ENCODE measurements at regions not wholly inside any gene's neighbourhood (a gene's known extent, or its start where the extent isn't known, plus 50 kb on each side); places are given as distances from the start of the nearest gene placed in this dataset.

GRCh38 chr6:168737014-168737413 lies 296.0 kb downstream of the SMOC2 start:
- 84 to 89% methylated on average over 3 of the region's 3 CpGs for WGBS, 2 donors
- intact Hi-C loops (cut with DNase I; ENCODE audit: low total_unique reads), result no loop called here
- TF ChIP-seq CTCF (IDR thresholded peaks at IDR 0.05) (no peak), POLR2A (IDR thresholded peaks at IDR 0.05) (no peak)
- H3K4me3 ChIP-seq (ENCODE audit: low read depth, poor library complexity, severe bottlenecking), result no peak overlapping the region
- no peak for DNase-seq (ENCODE audit: low spot score in 2 of 2)

- no peak for DNase-seq (ENCODE audit: low spot score in 2 of 2)
- intact Hi-C loops (cut with DNase I; ENCODE audit: low total_unique reads), result no loop called here
- H3K4me3 ChIP-seq (ENCODE audit: low read depth, poor library complexity, severe bottlenecking), result no peak overlapping the region
- TF ChIP-seq CTCF (IDR thresholded peaks at IDR 0.05) (no peak), POLR2A (IDR thresholded peaks at IDR 0.05) (no peak)
Observed at GRCh38 chr6:168736039-168736438, 295.1 kb downstream of the SMOC2 start.

- intact Hi-C loops (cut with DNase I; ENCODE audit: low total_unique reads), result no loop called here
- WGBS, 2 donors, result 80 to 85% methylated on average over 6 of the region's 6 CpGs
- TF ChIP-seq POLR2A (IDR thresholded peaks at IDR 0.05) (no peak), CTCF (IDR thresholded peaks at IDR 0.05) (no peak)
- no peak overlapping the region for H3K4me3 ChIP-seq (ENCODE audit: low read depth, poor library complexity, severe bottlenecking)
- DNase-seq (ENCODE audit: low spot score in 2 of 2), result no peak
Observed at GRCh38 chr6:168735268-168735949, 294.4 kb downstream of the SMOC2 start.

- WGBS, 2 donors, result 50 to 58% methylated on average over 5 of the region's 5 CpGs
- TF ChIP-seq CTCF (IDR thresholded peaks at IDR 0.05), result no peak
- intact Hi-C loops (cut with DNase I; ENCODE audit: low total_unique reads), result no loop called here
- no peak overlapping the region for H3K4me3 ChIP-seq (ENCODE audit: low read depth, poor library complexity, severe bottlenecking)
- no peak for DNase-seq (ENCODE audit: low spot score in 2 of 2)
Observed at GRCh38 chr6:168734523-168734922, 293.5 kb downstream of the SMOC2 start.

- TF ChIP-seq CTCF (IDR thresholded peaks at IDR 0.05) (no peak), POLR2A (IDR thresholded peaks at IDR 0.05) (no peak)
- DNase-seq (ENCODE audit: low spot score in 2 of 2), result no peak
- intact Hi-C loops (cut with DNase I; ENCODE audit: low total_unique reads), result no loop called here
- H3K4me3 ChIP-seq (ENCODE audit: low read depth, poor library complexity, severe bottlenecking), result no peak overlapping the region
- 77 to 90% methylated on average over 8 of the region's 8 CpGs for WGBS, 2 donors
Observed at GRCh38 chr6:168732676-168733075, 291.7 kb downstream of the SMOC2 start.
